SK-N-SH treated with all-trans-retinoic acid at 6 μM for 48 hours (cell line): ENCODE measurements at regions not wholly inside any gene's neighbourhood (a gene's known extent, or its start where the extent isn't known, plus 50 kb on each side); places are given as distances from the start of the nearest gene placed in this dataset.

Experiments used
- BACH2 ChIP-seq: fragments of 250-450 bp; sonication (Bioruptor Pico); IDR thresholded peaks from 2 replicates; pipeline ENCODE4 v1.9.0; 2021; ENCODE audit warnings: mild to moderate bottlenecking, borderline replicate concordance
- ISL1 ChIP-seq: fragments of 250-450 bp; sonication (Bioruptor Pico); IDR thresholded peaks from 2 replicates; pipeline ENCODE4 v2.1.2; 2022; ENCODE audit warnings: mild to moderate bottlenecking, moderate library complexity
- SNAI2 ChIP-seq: fragments of 250-450 bp; sonication (Bioruptor Pico); IDR thresholded peaks from 2 replicates; pipeline ENCODE4 v1.5.0; 2020; ENCODE audit warnings: mild to moderate bottlenecking, moderate library complexity
- TCF4 ChIP-seq: fragments of 250-450 bp; sonication (Bioruptor Pico); IDR thresholded peaks from 2 replicates; pipeline ENCODE4 v1.8.0; 2021; ENCODE audit warnings: mild to moderate bottlenecking, moderate library complexity, borderline replicate concordance
- ZFP3 ChIP-seq: fragments of 250-450 bp; sonication (Bioruptor Pico); IDR thresholded peaks from 2 replicates; pipeline ENCODE4 v1.5.0; 2020; ENCODE audit warnings: mild to moderate bottlenecking, moderate library complexity
- ZFP30 ChIP-seq: fragments of 450-650 bp; formaldehyde crosslinking; IDR thresholded peaks from 2 replicates; pipeline ENCODE4 v1.5.0; 2022; ENCODE audit warnings: mild to moderate bottlenecking, moderate library complexity
- ZNF8 ChIP-seq: fragments of 450-650 bp; formaldehyde crosslinking; IDR thresholded peaks from 2 replicates; pipeline ENCODE4 v1.5.0; 2020; ENCODE audit warnings: mild to moderate bottlenecking, moderate library complexity
- TF ChIP-seq, protein P1 (sequence below): fragments of 250-450 bp; sonication (Bioruptor Pico); IDR thresholded peaks from 2 replicates; pipeline ENCODE4 v1.8.0; 2020; ENCODE audit warnings: mild to moderate bottlenecking, moderate library complexity, borderline replicate concordance
- TF ChIP-seq, protein P2 (sequence below): fragments of 250-450 bp; sonication (Bioruptor Pico); IDR thresholded peaks from 2 replicates; pipeline ENCODE4 v1.5.0; 2020; ENCODE audit warnings: mild to moderate bottlenecking, moderate library complexity
- TF ChIP-seq, protein P3 (sequence below): fragments of 250-450 bp; sonication (Bioruptor Pico); IDR thresholded peaks from 2 replicates; pipeline ENCODE4 v1.5.1; 2021; ENCODE audit warnings: mild to moderate bottlenecking, moderate library complexity

DNA sequence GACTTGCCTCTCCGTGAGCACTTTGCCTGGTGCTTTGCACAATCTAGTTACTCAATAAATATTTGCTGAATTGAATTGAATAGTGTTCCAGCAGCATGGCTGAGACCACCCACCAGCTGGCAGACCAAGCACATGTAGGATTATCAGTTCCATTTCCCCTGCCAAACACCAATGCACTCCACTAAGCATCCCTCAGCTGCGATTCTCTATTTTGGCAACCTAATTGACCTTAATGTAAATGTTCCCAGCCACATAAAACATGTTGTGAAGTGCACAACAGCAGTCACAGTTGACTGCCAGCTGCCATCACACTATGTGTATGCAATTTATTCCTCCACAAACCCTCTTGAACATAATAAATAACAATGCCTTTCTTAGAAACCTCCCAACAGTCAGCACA, 1879.4 kb upstream of the PIK3C3 start:
- TF ChIP-seq, protein P1, sequence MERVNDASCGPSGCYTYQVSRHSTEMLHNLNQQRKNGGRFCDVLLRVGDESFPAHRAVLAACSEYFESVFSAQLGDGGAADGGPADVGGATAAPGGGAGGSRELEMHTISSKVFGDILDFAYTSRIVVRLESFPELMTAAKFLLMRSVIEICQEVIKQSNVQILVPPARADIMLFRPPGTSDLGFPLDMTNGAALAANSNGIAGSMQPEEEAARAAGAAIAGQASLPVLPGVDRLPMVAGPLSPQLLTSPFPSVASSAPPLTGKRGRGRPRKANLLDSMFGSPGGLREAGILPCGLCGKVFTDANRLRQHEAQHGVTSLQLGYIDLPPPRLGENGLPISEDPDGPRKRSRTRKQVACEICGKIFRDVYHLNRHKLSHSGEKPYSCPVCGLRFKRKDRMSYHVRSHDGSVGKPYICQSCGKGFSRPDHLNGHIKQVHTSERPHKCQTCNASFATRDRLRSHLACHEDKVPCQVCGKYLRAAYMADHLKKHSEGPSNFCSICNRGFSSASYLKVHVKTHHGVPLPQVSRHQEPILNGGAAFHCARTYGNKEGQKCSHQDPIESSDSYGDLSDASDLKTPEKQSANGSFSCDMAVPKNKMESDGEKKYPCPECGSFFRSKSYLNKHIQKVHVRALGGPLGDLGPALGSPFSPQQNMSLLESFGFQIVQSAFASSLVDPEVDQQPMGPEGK: no peak
- TF ChIP-seq ZNF8 (CRISPR knock-in tag) (no peak), BACH2 (CRISPR knock-in tag) (no peak), TCF4 (CRISPR knock-in tag) (no peak), ISL1 (CRISPR knock-in tag) (no peak), ZFP30 (CRISPR knock-in tag) (no peak), ZFP3 (CRISPR knock-in tag) (no peak), SNAI2 (no peak)
- TF ChIP-seq, protein P2, sequence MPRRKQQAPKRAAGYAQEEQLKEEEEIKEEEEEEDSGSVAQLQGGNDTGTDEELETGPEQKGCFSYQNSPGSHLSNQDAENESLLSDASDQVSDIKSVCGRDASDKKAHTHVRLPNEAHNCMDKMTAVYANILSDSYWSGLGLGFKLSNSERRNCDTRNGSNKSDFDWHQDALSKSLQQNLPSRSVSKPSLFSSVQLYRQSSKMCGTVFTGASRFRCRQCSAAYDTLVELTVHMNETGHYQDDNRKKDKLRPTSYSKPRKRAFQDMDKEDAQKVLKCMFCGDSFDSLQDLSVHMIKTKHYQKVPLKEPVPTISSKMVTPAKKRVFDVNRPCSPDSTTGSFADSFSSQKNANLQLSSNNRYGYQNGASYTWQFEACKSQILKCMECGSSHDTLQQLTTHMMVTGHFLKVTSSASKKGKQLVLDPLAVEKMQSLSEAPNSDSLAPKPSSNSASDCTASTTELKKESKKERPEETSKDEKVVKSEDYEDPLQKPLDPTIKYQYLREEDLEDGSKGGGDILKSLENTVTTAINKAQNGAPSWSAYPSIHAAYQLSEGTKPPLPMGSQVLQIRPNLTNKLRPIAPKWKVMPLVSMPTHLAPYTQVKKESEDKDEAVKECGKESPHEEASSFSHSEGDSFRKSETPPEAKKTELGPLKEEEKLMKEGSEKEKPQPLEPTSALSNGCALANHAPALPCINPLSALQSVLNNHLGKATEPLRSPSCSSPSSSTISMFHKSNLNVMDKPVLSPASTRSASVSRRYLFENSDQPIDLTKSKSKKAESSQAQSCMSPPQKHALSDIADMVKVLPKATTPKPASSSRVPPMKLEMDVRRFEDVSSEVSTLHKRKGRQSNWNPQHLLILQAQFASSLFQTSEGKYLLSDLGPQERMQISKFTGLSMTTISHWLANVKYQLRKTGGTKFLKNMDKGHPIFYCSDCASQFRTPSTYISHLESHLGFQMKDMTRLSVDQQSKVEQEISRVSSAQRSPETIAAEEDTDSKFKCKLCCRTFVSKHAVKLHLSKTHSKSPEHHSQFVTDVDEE: no peak
- TF ChIP-seq, protein P3, sequence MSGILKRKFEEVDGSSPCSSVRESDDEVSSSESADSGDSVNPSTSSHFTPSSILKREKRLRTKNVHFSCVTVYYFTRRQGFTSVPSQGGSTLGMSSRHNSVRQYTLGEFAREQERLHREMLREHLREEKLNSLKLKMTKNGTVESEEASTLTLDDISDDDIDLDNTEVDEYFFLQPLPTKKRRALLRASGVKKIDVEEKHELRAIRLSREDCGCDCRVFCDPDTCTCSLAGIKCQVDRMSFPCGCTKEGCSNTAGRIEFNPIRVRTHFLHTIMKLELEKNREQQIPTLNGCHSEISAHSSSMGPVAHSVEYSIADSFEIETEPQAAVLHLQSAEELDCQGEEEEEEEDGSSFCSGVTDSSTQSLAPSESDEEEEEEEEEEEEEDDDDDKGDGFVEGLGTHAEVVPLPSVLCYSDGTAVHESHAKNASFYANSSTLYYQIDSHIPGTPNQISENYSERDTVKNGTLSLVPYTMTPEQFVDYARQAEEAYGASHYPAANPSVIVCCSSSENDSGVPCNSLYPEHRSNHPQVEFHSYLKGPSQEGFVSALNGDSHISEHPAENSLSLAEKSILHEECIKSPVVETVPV (CRISPR knock-in tag): no peak
